Keratinocyte (primary cell): ENCODE measurements at regions not wholly inside any gene's neighbourhood (a gene's known extent, or its start where the extent isn't known, plus 50 kb on each side); places are given as distances from the start of the nearest gene placed in this dataset.

Source experiments
- CTCF ChIP-seq, 3 experiments: IDR thresholded peaks in 1 of 3; conservative IDR thresholded peaks in 1 of 3; optimal IDR thresholded peaks in 1 of 3; 2 replicates in 2 of 3; 3 replicates in 1 of 3; pipeline versions ENCODE3 to v1.5.1; 2011; ENCODE audit warnings: low read length in 3 of 3, mild to moderate bottlenecking in 3 of 3, moderate library complexity in 2 of 3, control low read depth in 1 of 3, inconsistent platforms in 1 of 3; ENCODE audit not compliant: insufficient read depth in 2 of 3; ENCODE audit errors: extremely low read depth in 1 of 3
- EZH2 ChIP-seq: IDR thresholded peaks from one replicate; pipeline ENCODE4 v1.6.1; 2012; ENCODE audit warnings: inconsistent platforms, mild to moderate bottlenecking, low read length, moderate library complexity

GRCh38 chr1:187336441-187337168 lies 507.9 kb downstream of the PLA2G4A start:
- TF ChIP-seq CTCF (optimal IDR thresholded peaks at IDR 0.05 in 1 of 3, IDR thresholded peaks at IDR 0.05 in 1 of 3, conservative IDR thresholded peaks at IDR 0.05 in 1 of 3; ENCODE audit: extremely low read depth in 1 of 3, insufficient read depth in 2 of 3, low read length in 3 of 3) (no peak), EZH2 (no peak)
